ENCODE measurements at regions not wholly inside any gene's neighbourhood (a gene's known extent, or its start where the extent isn't known, plus 50 kb on each side); places are given as distances from the start of the nearest gene placed in this dataset.

GRCh38 chr6:82025271-82025670, 222.3 kb downstream of the IBTK start:
- TF ChIP-seq CTCF (conservative IDR thresholded peaks at IDR 0.05; ENCODE audit: low read length) (no peak), EZH2phosphoT487 (IDR thresholded peaks at IDR 0.05; ENCODE audit: borderline replicate concordance, low read depth, low read length) (no peak)

All from OCI-LY7 (cell line).